ENCODE measurements at regions not wholly inside any gene's neighbourhood (a gene's known extent, or its start where the extent isn't known, plus 50 kb on each side); places are given as distances from the start of the nearest gene placed in this dataset.

DNA sequence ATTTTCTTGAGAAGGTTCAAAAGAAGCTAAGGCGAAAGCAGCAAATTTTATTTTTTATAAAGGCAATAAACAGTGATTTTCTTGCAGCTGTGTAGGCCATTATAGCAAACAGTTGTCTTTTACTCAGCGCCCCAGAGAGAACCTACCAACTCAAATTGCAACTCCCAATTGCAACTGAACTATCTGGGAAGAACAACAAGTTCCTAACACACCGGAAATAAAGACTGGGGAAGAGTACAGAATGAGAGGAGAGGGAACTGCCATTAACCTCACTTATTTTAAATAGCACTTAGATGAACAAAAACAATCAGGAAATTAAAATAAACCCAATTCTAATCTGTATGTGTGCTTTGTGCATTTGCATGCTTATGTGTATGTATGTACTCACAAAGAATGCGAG is 171.1 kb downstream of the KCTD12 start:
- H2BK120ac ChIP-seq (replicated peaks; ENCODE audit: low read depth, low read length), result no peak overlapping the region
- no peaks in the 10 kb centered on the region for H3K79me2 ChIP-seq (ENCODE audit: control insufficient read depth in 1 of 2, insufficient read depth in 2 of 2, low read length in 2 of 2)
- no peak overlapping the region for H3K14ac ChIP-seq (ENCODE audit: insufficient read length)
- H4K91ac ChIP-seq (replicated peaks; ENCODE audit: insufficient read length, low read length), result no peak overlapping the region
- H4K5ac ChIP-seq (ENCODE audit: insufficient read length, low read depth, low read length), result peak overlapping the region; percentile 29
- H3K4me3 ChIP-seq (ENCODE audit: extremely low read depth in 1 of 4, insufficient read depth in 2 of 4, low read depth in 3 of 4, low read length in 4 of 4), result no peak overlapping the region
- FAIRE-seq (no peak), DNase-seq (ENCODE audit: low read depth in 1 of 2, low spot score in 2 of 2) (no peak)
- TF ChIP-seq KDM1A (IDR thresholded peaks at IDR 0.05; ENCODE audit: borderline replicate concordance, low read length) (no peak), EZH2 (IDR thresholded peaks at IDR 0.05; ENCODE audit: low read depth, low read length, severe bottlenecking) (no peak), CEBPB (IDR thresholded peaks at IDR 0.05; ENCODE audit: low read depth, low read length) (no peak), PHF8 (conservative IDR thresholded peaks at IDR 0.05; ENCODE audit: low read depth, low read length) (no peak), CTBP2 (IDR thresholded peaks at IDR 0.05; ENCODE audit: borderline replicate concordance, insufficient read depth, insufficient read length, low read length) (no peak)
- TF ChIP-seq, protein P1, sequence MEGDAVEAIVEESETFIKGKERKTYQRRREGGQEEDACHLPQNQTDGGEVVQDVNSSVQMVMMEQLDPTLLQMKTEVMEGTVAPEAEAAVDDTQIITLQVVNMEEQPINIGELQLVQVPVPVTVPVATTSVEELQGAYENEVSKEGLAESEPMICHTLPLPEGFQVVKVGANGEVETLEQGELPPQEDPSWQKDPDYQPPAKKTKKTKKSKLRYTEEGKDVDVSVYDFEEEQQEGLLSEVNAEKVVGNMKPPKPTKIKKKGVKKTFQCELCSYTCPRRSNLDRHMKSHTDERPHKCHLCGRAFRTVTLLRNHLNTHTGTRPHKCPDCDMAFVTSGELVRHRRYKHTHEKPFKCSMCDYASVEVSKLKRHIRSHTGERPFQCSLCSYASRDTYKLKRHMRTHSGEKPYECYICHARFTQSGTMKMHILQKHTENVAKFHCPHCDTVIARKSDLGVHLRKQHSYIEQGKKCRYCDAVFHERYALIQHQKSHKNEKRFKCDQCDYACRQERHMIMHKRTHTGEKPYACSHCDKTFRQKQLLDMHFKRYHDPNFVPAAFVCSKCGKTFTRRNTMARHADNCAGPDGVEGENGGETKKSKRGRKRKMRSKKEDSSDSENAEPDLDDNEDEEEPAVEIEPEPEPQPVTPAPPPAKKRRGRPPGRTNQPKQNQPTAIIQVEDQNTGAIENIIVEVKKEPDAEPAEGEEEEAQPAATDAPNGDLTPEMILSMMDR (IDR thresholded peaks at IDR 0.05; ENCODE audit: control extremely low read depth in 1 of 3, insufficient read depth in 1 of 3, low read depth in 1 of 3, low read length in 3 of 3), result no peak
- TF ChIP-seq, protein P2, sequence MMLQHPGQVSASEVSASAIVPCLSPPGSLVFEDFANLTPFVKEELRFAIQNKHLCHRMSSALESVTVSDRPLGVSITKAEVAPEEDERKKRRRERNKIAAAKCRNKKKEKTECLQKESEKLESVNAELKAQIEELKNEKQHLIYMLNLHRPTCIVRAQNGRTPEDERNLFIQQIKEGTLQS (IDR thresholded peaks at IDR 0.05; ENCODE audit: insufficient read depth, low read depth, low read length), result no peak
- H2AK5ac ChIP-seq (ENCODE audit: low read depth, low read length), result no peak overlapping the region
- H3K56ac ChIP-seq (replicated peaks; ENCODE audit: insufficient read length, low read depth, low read length), result no peak overlapping the region
- H4K20me1 ChIP-seq (replicated peaks in 1 of 2; ENCODE audit: control insufficient read depth in 1 of 2, insufficient read depth in 2 of 2, low read length in 2 of 2), result no peaks in the 10 kb centered on the region
- H3K36me3 ChIP-seq (ENCODE audit: control insufficient read depth in 2 of 4, insufficient read depth in 4 of 4, low read length in 3 of 4), result no peaks in the 10 kb centered on the region
- CTCF ChIA-PET (ENCODE audit: partially characterized antibody), result no interaction called here
- H2BK12ac ChIP-seq (ENCODE audit: low read depth, low read length), result no peak overlapping the region
- H3K79me1 ChIP-seq (ENCODE audit: low read depth, low read length), result no peaks in the 10 kb centered on the region
- no peaks in the 10 kb centered on the region for H3K9me3 ChIP-seq (ENCODE audit: insufficient read depth in 2 of 2, low read depth in 1 of 2, low read length in 1 of 2)
- H3K9ac ChIP-seq (replicated peaks in 1 of 4; ENCODE audit: extremely low read depth in 1 of 4, low read depth in 3 of 4, low read length in 3 of 4), result no peak overlapping the region
- no peak overlapping the region for H3K27ac ChIP-seq (ENCODE audit: low read depth, low read length)
- no peaks in the 10 kb centered on the region; the same call in 1 of the 2 replicates for H3K23me2 ChIP-seq (ENCODE audit: low read depth, low read length)
- H2BK5ac ChIP-seq (ENCODE audit: low read depth, low read length), result no peak overlapping the region
- H3K23ac ChIP-seq (ENCODE audit: insufficient read length), result no peak overlapping the region
- H3K18ac ChIP-seq (ENCODE audit: extremely low read depth, low read length), result no peak overlapping the region
- H2AFZ ChIP-seq (ENCODE audit: low read length), result peak overlapping the region; percentile 50; the same call in 1 of the 2 replicates
- H2BK20ac ChIP-seq (ENCODE audit: low read length), result no peak overlapping the region
- POLR2A ChIA-PET (ENCODE audit: partially characterized antibody), result interaction anchor here (1.0 kb wide), 1 partner anchor 11 kb away, joined by 3 read pairs; no protein-coding TSS in a partner anchor
- 85% methylated on average over 4 of the region's 4 CpGs; no CpG with 5 or more reads in 1 of the 2 experiments for WGBS, 2 experiments (ENCODE audit: extremely low coverage in 1 of 2, insufficient coverage in 1 of 2, insufficient read length in 1 of 2, insufficient replicate concordance in 2 of 2, low coverage in 1 of 2, low lambda C conversion rate in 2 of 2, missing lambda C conversion rate in 1 of 2)
- no peak overlapping the region for H3K4me2 ChIP-seq (ENCODE audit: insufficient read depth in 1 of 2, low read depth in 2 of 2, low read length in 2 of 2)
- peaks cover 0 to 6% (median under 1%) of the 10 kb centered on the region in 4 experiments; a peak in 2 of 7 replicates for H3K4me1 ChIP-seq (replicated peaks in 1 of 4; ENCODE audit: control insufficient read depth in 3 of 4, insufficient read depth in 4 of 4, low read length in 3 of 4)
- no peak overlapping the region for H4K8ac ChIP-seq (ENCODE audit: extremely low read depth, insufficient read depth, low read length)
- H2BK15ac ChIP-seq (ENCODE audit: low read length), result no peak overlapping the region
- H3K27me3 ChIP-seq (replicated peaks in 1 of 4; ENCODE audit: control insufficient read depth in 3 of 4, extremely low read depth in 1 of 4, insufficient read depth in 3 of 4, low read length in 3 of 4), result no peaks in the 10 kb centered on the region
- no peak overlapping the region for H3K4ac ChIP-seq (replicated peaks; ENCODE audit: insufficient read length, low read depth, low read length)

Measured in H1 (cell line).